DMS79 treated with DMSO at 0.1 percent for 48 hours (cell line): ENCODE measurements at regions not wholly inside any gene's neighbourhood (a gene's known extent, or its start where the extent isn't known, plus 50 kb on each side); places are given as distances from the start of the nearest gene placed in this dataset.

Experiments used
- DNase-seq: peaks from one replicate; lab custom pipeline; 2025; lab: John Stamatoyannopoulos, UW

GRCh38 chr14:100955201-100955600, 51.7 kb upstream of the RTL1 start:
- no peak for DNase-seq

DNA sequence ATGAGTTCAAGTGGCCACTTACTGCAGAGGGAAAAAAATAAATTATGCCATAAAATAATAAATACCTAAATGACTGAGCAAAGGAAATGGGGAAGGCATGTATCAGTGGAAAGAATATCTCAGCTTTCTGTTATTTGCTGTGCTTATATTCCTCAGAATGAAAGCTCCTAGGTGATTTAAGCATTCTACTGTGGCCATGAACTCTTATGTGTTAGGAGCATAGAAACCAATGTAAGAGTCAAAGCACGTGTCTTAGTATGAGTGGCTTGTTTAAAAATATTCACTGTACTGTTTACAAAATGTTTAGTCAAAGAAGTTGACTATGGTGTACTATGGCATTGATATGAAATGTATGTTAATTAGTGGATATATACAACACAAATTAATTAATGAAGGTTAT, 59.0 kb upstream of the RTL1 start:
- DNase-seq = no peak

GRCh38 chr14:100965296-100965695, 61.8 kb upstream of the RTL1 start:
- no peak for DNase-seq

DNA sequence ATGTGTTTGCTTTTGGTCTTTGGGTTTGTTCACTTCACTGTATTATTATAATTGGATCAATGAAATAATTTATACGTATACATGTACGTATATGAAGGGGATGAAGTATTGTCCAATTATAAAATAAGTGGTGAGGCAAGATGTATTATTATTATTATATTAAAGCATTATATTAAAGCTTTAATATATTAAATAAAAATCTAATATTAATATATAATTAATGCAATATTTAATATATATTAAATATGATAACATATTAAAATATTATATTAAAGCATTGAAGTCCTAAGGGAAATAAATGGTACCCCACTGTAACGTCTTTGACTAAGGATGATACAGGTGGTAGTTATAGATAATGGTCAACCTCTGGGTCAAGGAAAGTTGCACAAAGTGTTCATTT, 63.7 kb upstream of the RTL1 start:
- no peak for DNase-seq

- DNase-seq = no peak
Observed at GRCh38 chr14:100967930-100968329, 64.4 kb upstream of the RTL1 start.

GRCh38 chr14:100972118-100972897, 68.8 kb upstream of the RTL1 start:
- no peak for DNase-seq

- DNase-seq = no peak
Observed at GRCh38 chr14:100975671-100976070, 72.1 kb upstream of the RTL1 start.

GRCh38 chr14:100979079-100979478, 75.6 kb upstream of the RTL1 start:
- DNase-seq = no peak

GRCh38 chr14:100979780-100980179, 76.3 kb upstream of the RTL1 start:
- DNase-seq = no peak

DNA sequence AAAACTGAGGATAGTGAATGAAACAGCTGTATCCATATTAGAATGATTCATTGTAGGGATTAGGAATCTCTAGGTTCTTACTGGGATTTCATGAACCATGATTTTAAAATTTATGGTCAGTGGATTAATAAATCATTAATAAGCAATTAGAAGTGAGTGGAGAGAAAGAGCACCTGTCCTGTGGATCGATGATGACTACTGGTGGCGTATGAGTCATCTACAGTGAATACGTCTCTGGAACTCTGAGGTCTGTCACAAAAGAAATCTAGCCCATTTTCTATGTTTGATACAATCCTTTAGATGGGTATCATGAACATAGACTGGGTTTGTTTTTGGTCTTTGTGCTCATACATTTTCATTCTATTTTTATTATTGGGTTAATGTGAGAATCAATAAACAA, 77.3 kb upstream of the RTL1 start:
- no peak for DNase-seq

DNA sequence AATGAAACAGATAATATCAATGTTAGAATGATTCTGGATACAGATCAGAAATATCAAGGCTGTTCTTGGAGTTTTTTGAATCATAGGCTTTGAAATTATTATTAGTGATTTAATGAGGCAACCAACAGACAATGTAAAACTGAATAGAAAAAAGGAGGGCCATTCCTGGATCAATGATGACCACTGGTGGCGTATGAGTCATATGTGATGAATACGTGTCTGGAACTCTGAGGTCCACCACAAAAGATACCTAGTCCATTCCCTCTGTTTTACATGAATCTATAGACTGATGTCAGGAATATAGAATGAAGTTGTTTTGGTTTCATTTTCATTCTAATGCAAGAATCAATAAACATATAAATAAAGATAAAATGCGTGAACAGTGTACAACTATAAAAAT, 78.3 kb upstream of the RTL1 start:
- no peak for DNase-seq

DNA sequence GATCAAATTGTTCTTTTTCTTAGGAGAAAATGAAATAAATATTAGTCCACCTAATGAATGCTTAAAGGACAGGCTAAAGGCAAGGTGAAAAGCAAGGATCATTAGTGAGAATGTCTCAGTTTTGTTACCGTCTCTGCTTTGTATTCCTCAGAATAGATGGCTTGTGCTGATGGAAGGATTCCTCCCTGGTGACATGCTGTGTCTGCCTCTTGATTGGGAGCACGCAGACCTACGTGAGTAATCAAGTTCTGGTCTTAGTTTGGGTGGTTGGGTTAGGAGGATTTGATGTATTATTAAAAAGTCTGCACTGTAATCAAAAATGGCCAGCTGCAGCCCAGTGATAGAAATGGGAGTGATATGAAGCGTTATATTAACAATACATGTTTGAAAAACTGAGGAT, 78.8 kb upstream of the RTL1 start:
- DNase-seq = no peak

- DNase-seq = no peak
Observed at GRCh38 chr14:100982762-100983161, 79.2 kb upstream of the RTL1 start.

- DNase-seq = no peak
Observed at GRCh38 chr14:100983710-100984109, 80.2 kb upstream of the RTL1 start.

DNA sequence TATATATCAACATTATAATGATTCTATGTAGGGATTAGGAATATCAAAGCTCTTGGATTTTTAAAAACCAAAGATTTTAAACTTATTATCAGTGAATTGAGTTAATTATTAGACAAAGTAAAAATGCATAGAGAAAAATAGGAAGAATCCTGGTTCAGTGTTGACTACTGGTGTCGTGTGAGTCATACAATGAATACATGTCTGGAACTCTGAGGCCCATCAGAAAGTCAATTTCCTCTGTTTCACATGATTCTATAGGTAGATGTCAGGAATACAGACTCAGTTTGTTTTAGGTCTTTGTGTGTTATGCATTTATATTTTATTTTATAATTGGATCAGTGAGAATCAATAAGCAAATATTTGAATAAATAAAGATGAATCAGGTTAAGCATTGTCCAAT, 84.5 kb upstream of the RTL1 start:
- DNase-seq = no peak

DNA sequence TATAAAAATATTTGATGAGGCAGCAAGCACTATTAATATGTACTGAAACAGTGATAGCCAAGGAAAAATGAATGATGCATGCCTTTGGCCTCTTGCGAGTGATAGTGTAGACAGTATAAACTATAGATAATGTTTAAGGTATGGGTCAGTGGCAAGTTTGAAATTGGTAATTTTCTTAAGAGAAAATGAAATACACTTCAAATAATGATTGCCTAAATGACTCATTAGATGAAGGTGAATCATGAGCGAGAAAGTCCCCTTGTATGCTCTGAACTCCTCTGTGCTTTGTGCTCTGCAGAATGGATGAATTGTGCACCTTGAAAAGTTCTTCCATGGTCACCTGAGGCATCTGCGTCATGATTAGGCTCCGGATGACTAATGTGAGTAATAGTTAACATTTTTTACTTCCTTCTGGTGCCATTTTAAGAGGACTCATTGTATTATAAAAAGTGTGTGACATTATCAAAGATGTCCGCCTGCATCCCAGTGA, 84.9 kb upstream of the RTL1 start:
- DNase-seq = no peak

- DNase-seq = no peak
Observed at GRCh38 chr14:100988956-100989355, 85.4 kb upstream of the RTL1 start.

DNA sequence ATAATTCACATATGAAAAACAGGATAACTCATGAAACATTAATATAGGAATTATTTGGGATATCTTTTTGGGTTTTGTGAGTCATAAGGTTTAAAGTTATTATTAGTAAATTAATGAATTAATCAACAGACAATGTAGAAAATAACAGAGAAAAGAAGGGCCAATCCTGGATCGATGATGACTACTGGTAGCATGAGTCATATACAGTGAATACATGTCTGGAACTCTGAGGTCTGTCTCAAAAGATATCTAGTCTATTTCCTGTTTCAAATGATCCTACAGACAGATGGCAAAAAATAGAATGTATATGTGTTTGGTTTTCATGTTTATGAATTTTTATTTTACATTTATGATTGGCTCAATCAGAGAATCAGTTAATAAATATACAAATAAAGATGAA, 86.4 kb upstream of the RTL1 start:
- DNase-seq = no peak

- DNase-seq = no peak
Observed at GRCh38 chr14:100994082-100994481, 90.6 kb upstream of the RTL1 start.

GRCh38 chr14:100994756-100995330, 91.3 kb upstream of the RTL1 start:
- no peak for DNase-seq

DNA sequence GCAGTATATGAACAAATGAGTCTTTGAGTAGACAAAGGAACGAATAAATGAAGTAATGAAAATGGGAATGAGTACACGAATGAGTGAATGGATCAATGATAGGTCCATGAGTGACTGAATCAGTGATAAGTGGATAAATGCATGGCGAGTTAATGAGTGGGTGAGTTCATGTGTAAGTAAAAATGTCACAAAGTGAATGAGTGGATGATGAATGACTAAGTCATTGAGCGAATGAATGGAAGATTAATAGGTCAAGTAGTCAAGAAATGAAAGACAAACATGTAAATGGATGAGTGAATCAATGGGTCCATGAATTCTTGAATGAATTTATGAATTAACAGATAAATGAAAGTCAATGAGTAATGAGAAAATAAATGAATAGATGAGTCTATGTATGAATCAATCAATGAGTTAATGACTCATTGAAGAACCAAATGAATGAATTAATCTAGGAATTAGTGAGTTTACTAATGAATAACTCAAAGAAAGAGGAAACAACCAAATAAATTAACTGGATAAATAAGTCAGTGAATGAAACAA, 97.3 kb upstream of the RTL1 start:
- DNase-seq = no peak

GRCh38 chr14:101001311-101002069, 98.0 kb upstream of the RTL1 start:
- DNase-seq = no peak

DNA sequence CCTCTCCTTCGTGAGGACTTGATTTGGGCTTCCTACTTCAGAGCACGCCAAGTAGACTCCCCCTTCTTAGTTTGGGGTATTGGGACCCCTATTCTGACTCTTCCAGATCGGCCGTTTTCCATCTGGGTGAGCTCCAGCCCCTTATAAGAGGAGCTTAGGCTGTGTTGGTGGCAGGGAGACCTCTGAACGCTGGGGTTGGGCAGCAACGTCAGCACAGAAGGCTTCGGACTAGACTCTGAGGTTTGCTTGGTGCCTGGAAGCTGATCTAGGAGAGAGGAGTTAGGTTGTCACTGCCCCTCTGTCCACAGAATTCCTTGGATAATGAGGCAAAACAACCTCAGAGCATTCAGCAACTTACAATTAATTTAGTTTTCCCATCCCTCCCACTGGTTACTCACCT, 99.2 kb upstream of the RTL1 start:
- no peak for DNase-seq
